ENCODE measurements at regions not wholly inside any gene's neighbourhood (a gene's known extent, or its start where the extent isn't known, plus 50 kb on each side); places are given as distances from the start of the nearest gene placed in this dataset.

DNA sequence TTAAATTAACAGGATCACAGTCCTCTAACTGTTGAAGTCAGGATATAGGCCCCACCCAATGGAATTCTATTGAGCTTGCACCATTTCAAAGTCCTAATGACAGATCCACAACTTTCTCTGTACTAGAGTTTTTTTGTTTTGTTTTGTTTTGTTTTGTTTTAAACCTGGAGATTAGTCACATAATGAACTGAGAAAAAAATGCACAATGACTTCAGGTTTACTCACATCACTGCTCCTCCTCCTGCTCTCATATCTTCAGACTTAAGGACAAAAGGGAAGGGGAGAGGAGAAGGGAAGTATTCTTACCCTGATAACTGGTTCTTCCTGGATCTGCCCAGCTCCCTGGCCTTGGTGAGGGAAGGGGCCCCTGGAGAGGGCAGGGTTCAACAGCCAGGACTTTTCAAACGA lies 208.2 kb upstream of the EPHA4 start:
- TF ChIP-seq, protein P1, sequence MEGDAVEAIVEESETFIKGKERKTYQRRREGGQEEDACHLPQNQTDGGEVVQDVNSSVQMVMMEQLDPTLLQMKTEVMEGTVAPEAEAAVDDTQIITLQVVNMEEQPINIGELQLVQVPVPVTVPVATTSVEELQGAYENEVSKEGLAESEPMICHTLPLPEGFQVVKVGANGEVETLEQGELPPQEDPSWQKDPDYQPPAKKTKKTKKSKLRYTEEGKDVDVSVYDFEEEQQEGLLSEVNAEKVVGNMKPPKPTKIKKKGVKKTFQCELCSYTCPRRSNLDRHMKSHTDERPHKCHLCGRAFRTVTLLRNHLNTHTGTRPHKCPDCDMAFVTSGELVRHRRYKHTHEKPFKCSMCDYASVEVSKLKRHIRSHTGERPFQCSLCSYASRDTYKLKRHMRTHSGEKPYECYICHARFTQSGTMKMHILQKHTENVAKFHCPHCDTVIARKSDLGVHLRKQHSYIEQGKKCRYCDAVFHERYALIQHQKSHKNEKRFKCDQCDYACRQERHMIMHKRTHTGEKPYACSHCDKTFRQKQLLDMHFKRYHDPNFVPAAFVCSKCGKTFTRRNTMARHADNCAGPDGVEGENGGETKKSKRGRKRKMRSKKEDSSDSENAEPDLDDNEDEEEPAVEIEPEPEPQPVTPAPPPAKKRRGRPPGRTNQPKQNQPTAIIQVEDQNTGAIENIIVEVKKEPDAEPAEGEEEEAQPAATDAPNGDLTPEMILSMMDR (IDR thresholded peaks at IDR 0.05), result no peak
- no peak for TF ChIP-seq EP300 (IDR thresholded peaks at IDR 0.05)

Measured in tibial nerve (tissue), 4 donors.